HUES48 (cell line): ENCODE measurements at regions not wholly inside any gene's neighbourhood (a gene's known extent, or its start where the extent isn't known, plus 50 kb on each side); places are given as distances from the start of the nearest gene placed in this dataset.

ENCODE experiments used
- H3K27ac ChIP-seq: one replicate; pipeline ENCODE4 v1.7.0; 2013; ENCODE audit warnings: low read depth, low read length, inconsistent platforms
- H3K27me3 ChIP-seq: 2 replicates; pipeline ENCODE4 v1.6.1; 2013; ENCODE audit warnings: mild to moderate bottlenecking, low read length; ENCODE audit not compliant: control insufficient read depth, insufficient read depth
- H3K36me3 ChIP-seq: 2 replicates; pipeline ENCODE4 v1.6.1; 2013; ENCODE audit warnings: low read length; ENCODE audit not compliant: control insufficient read depth, insufficient read depth
- H3K4me1 ChIP-seq: 2 replicates; pipeline ENCODE4 v1.6.1; 2013; ENCODE audit warnings: mild to moderate bottlenecking, low read length; ENCODE audit not compliant: control insufficient read depth, insufficient read depth
- H3K4me3 ChIP-seq: 2 replicates; pipeline ENCODE4 v1.5.1; 2013; ENCODE audit warnings: mild to moderate bottlenecking, low read depth, low read length
- H3K9ac ChIP-seq: 2 replicates; pipeline ENCODE4 v1.6.1; 2013; ENCODE audit warnings: mild to moderate bottlenecking, low read depth, low read length, moderate library complexity
- H3K9me3 ChIP-seq: 2 replicates; pipeline ENCODE4 v1.6.1; 2013; ENCODE audit warnings: low read length; ENCODE audit not compliant: control insufficient read depth, insufficient read depth

GRCh38 chr16:82527101-82527500 is 99.7 kb upstream of the CDH13 start:
- Histone ChIP-seq H3K9me3 (no peaks in the 10 kb centered on the region), H3K36me3 (no peaks in the 10 kb centered on the region), H3K9ac (no peak overlapping the region), H3K27me3 (peaks cover 19% of the 10 kb centered on the region), H3K4me1 (0 out of 2 replicates have a peak, but pooled peaks cover 3% of the 10 kb centered on the region), H3K4me3 (no peak overlapping the region), H3K27ac (no peak overlapping the region)

- H3K9ac ChIP-seq, result no peak overlapping the region
- H3K4me3 ChIP-seq, result no peak overlapping the region
- H3K27me3 ChIP-seq, result peaks cover 19% of the 10 kb centered on the region
- H3K27ac ChIP-seq, result no peak overlapping the region
- no peaks in the 10 kb centered on the region for H3K9me3 ChIP-seq
- 0 out of 2 replicates have a peak, but pooled peaks cover 3% of the 10 kb centered on the region for H3K4me1 ChIP-seq
- H3K36me3 ChIP-seq, result no peaks in the 10 kb centered on the region
These were observed 101.8 kb upstream of the CDH13 start for GRCh38 chr16:82524976-82525375.

- Histone ChIP-seq H3K9ac (no peak overlapping the region), H3K36me3 (no peaks in the 10 kb centered on the region), H3K27me3 (peaks cover 19% of the 10 kb centered on the region), H3K27ac (no peak overlapping the region), H3K4me1 (0 out of 2 replicates have a peak, but pooled peaks cover 3% of the 10 kb centered on the region), H3K9me3 (no peaks in the 10 kb centered on the region), H3K4me3 (no peak overlapping the region)
These were observed 103.0 kb upstream of the CDH13 start for GRCh38 chr16:82523815-82524214.

GRCh38 chr16:82522026-82522425 is 104.7 kb upstream of the CDH13 start:
- Histone ChIP-seq H3K27ac (no peak overlapping the region), H3K4me3 (no peak overlapping the region), H3K4me1 (0 out of 2 replicates have a peak, but pooled peaks cover 3% of the 10 kb centered on the region)

DNA sequence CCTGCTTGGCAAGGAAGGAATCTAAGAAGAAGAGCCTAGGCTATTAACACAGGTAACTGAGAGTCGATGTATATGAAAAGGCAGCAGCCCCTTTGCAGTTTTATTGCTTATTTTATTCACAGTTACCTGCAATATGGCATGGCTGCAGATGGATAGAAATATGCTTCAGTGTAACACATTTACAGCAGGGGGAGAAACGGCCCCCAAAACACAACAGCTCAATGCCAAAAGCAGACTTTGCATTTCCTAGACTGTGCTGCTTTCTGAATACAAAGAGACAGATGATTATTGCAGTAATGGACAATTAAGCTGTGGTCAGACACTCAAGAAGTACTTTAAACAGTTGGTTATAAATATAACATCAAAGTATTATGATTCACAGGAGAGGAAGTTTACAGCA is 108.0 kb upstream of the CDH13 start:
- no peak overlapping the region for H3K9ac ChIP-seq
- no peaks in the 10 kb centered on the region for H3K36me3 ChIP-seq
- peaks cover 6% of the 10 kb centered on the region for H3K27me3 ChIP-seq
- no peak overlapping the region for H3K27ac ChIP-seq
- H3K4me3 ChIP-seq, result no peak overlapping the region
- H3K9me3 ChIP-seq, result no peaks in the 10 kb centered on the region
- 0 out of 2 replicates have a peak, but pooled peaks cover 2% of the 10 kb centered on the region for H3K4me1 ChIP-seq

More at GRCh38 chr16:82522026-82522425, 104.7 kb upstream of the CDH13 start:
- no peaks in the 10 kb centered on the region for H3K9me3 ChIP-seq
- no peaks in the 10 kb centered on the region for H3K36me3 ChIP-seq
- H3K9ac ChIP-seq, result no peak overlapping the region
- peaks cover 19% of the 10 kb centered on the region for H3K27me3 ChIP-seq

GRCh38 chr16:82514262-82514661 is 112.5 kb upstream of the CDH13 start:
- Histone ChIP-seq H3K36me3 (no peaks in the 10 kb centered on the region), H3K9me3 (no peaks in the 10 kb centered on the region), H3K9ac (no peak overlapping the region), H3K4me3 (no peak overlapping the region), H3K4me1 (no peaks in the 10 kb centered on the region), H3K27me3 (no peaks in the 10 kb centered on the region), H3K27ac (no peak overlapping the region)

GRCh38 chr16:82510789-82511305 is 115.9 kb upstream of the CDH13 start:
- no peak overlapping the region for H3K4me3 ChIP-seq
- H3K9ac ChIP-seq, result no peak overlapping the region
- H3K9me3 ChIP-seq, result no peaks in the 10 kb centered on the region
- H3K27me3 ChIP-seq, result no peaks in the 10 kb centered on the region
- no peak overlapping the region for H3K27ac ChIP-seq
- no peaks in the 10 kb centered on the region for H3K4me1 ChIP-seq
- no peaks in the 10 kb centered on the region for H3K36me3 ChIP-seq

GRCh38 chr16:82509691-82510430 is 116.9 kb upstream of the CDH13 start:
- Histone ChIP-seq H3K9ac (no peak overlapping the region), H3K27me3 (no peaks in the 10 kb centered on the region)

DNA sequence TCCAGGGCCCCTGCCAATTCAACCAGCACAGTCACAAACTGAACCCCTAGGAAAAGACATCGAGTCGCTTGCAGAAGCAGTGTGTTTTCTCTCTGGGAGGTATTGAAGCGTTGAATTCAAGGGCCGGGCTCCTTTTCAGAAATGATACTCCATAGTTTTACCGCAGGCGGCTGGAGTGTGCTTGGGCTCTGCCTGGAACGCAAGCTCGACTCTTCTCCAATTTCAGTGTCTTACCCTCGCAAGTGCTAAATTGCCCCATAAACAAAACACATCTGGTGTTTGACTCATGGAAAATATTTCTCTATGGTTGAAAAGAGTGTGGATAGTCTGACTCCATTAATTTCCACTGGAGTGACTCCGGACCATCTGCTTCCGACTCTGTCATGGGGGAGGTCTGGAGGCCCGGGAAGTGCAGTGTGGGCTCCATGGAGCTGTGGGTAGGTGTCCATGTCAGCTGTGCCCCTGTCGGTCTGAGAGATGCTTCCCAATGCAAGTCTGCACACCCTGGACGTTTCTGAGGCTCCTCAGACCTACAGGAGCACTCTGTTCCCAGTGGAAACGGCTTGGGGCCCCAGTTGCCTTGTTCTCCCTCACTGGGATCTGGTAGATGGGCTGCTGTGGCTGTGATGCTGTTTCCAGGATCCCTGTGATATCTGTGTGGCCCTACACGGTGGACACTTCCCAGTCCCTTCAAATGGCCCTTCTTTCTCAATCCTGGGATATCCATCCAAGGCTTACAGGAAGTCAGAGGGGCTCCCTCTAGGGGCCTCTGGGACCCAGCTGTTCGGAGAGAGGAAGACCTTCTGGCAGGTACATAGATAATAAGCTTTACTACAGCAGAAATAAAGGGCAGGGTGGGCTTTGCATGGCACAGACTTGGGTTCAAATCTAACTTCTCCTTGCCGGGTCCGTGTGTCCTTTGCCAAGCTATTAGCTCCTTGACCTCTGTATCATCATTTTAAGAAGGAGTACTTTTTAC is 119.8 kb upstream of the CDH13 start:
- H3K27me3 ChIP-seq, result no peaks in the 10 kb centered on the region
- H3K27ac ChIP-seq, result no peak overlapping the region
- H3K4me3 ChIP-seq, result no peak overlapping the region
- H3K9ac ChIP-seq, result no peak overlapping the region
- no peaks in the 10 kb centered on the region for H3K9me3 ChIP-seq
- no peaks in the 10 kb centered on the region for H3K36me3 ChIP-seq
- no peaks in the 10 kb centered on the region for H3K4me1 ChIP-seq

More at GRCh38 chr16:82509691-82510430, 116.9 kb upstream of the CDH13 start:
- no peak overlapping the region for H3K4me3 ChIP-seq
- no peak overlapping the region for H3K27ac ChIP-seq
- no peaks in the 10 kb centered on the region for H3K9me3 ChIP-seq
- H3K36me3 ChIP-seq, result no peaks in the 10 kb centered on the region
- no peaks in the 10 kb centered on the region for H3K4me1 ChIP-seq

GRCh38 chr16:82504836-82505235 is 121.9 kb upstream of the CDH13 start:
- Histone ChIP-seq H3K9ac (no peak overlapping the region), H3K9me3 (no peaks in the 10 kb centered on the region)

More at GRCh38 chr16:82504836-82505235, 121.9 kb upstream of the CDH13 start:
- Histone ChIP-seq H3K27me3 (no peaks in the 10 kb centered on the region), H3K27ac (no peak overlapping the region), H3K4me1 (no peaks in the 10 kb centered on the region), H3K4me3 (no peak overlapping the region), H3K36me3 (no peaks in the 10 kb centered on the region)
